ENCODE measurements at regions not wholly inside any gene's neighbourhood (a gene's known extent, or its start where the extent isn't known, plus 50 kb on each side); places are given as distances from the start of the nearest gene placed in this dataset.

DNA sequence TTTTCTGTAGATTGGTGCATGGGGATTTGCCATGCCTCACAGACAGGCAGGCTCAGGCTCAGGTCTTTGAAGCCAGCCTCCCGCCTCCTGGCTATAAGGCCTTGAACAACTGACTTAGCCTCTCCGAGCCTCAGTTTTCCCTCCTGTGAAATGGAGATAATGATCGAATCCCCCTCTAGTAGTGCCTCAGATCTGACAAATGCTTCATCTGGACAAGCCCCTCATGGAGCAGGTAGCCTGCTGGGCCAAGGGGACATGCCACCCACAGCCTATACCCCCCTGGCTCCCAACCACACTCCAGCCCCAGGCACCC, 68.1 kb upstream of the LCTL start:
- Histone ChIP-seq H2BK20ac (ENCODE audit: low read length) (no peak overlapping the region), H3K9me3 (ENCODE audit: insufficient read depth in 2 of 2, low read depth in 1 of 2, low read length in 1 of 2) (no peaks in the 10 kb centered on the region), H4K91ac (replicated peaks; ENCODE audit: insufficient read length, low read length) (peak overlapping the region; percentile 5), H2BK5ac (ENCODE audit: low read depth, low read length) (no peak overlapping the region), H3K9ac (replicated peaks in 1 of 4; ENCODE audit: extremely low read depth in 1 of 4, low read depth in 3 of 4, low read length in 3 of 4) (no peak overlapping the region), H3K36me3 (ENCODE audit: control insufficient read depth in 2 of 4, insufficient read depth in 4 of 4, low read length in 3 of 4) (no peaks in the 10 kb centered on the region), H4K5ac (ENCODE audit: insufficient read length, low read depth, low read length) (no peak overlapping the region), H3K79me2 (ENCODE audit: control insufficient read depth in 1 of 2, insufficient read depth in 2 of 2, low read length in 2 of 2) (no peaks in the 10 kb centered on the region), H3K14ac (ENCODE audit: insufficient read length) (no peak overlapping the region), H2AFZ (ENCODE audit: low read length) (no peak overlapping the region), H3K4ac (replicated peaks; ENCODE audit: insufficient read length, low read depth, low read length) (no peak overlapping the region), H3K27ac (ENCODE audit: low read depth, low read length) (no peak overlapping the region), H3K4me3 (ENCODE audit: extremely low read depth in 1 of 4, insufficient read depth in 2 of 4, low read depth in 3 of 4, low read length in 4 of 4) (no peak overlapping the region), H3K4me2 (ENCODE audit: insufficient read depth in 1 of 2, low read depth in 2 of 2, low read length in 2 of 2) (no peak overlapping the region; a peak in 1 of 4 replicates), H4K8ac (ENCODE audit: extremely low read depth, insufficient read depth, low read length) (no peak overlapping the region), H3K23me2 (ENCODE audit: low read depth, low read length) (no peaks in the 10 kb centered on the region), H3K56ac (replicated peaks; ENCODE audit: insufficient read length, low read depth, low read length) (no peak overlapping the region), H3K18ac (ENCODE audit: extremely low read depth, low read length) (no peak overlapping the region; the same call in 1 of the 2 replicates), H2BK120ac (replicated peaks; ENCODE audit: low read depth, low read length) (no peak overlapping the region), H4K20me1 (replicated peaks in 1 of 2; ENCODE audit: control insufficient read depth in 1 of 2, insufficient read depth in 2 of 2, low read length in 2 of 2) (no peaks in the 10 kb centered on the region), H2BK12ac (ENCODE audit: low read depth, low read length) (peak overlapping the region; percentile 50; the same call in 1 of the 2 replicates), H3K4me1 (replicated peaks in 1 of 4; ENCODE audit: control insufficient read depth in 3 of 4, insufficient read depth in 4 of 4, low read length in 3 of 4) (peaks cover 5 to 21% (median 12%) of the 10 kb centered on the region in 4 experiments), H2AK5ac (ENCODE audit: low read depth, low read length) (peak overlapping the region; percentile 39; the same call in 1 of the 2 replicates), H3K23ac (ENCODE audit: insufficient read length) (no peak overlapping the region), H2BK15ac (ENCODE audit: low read length) (peak overlapping the region; percentile 88; the same call in 1 of the 2 replicates), H3K79me1 (ENCODE audit: low read depth, low read length) (no peaks in the 10 kb centered on the region), H3K27me3 (replicated peaks in 1 of 4; ENCODE audit: control insufficient read depth in 3 of 4, extremely low read depth in 1 of 4, insufficient read depth in 3 of 4, low read length in 3 of 4) (no peaks in the 10 kb centered on the region)
- POLR2A ChIA-PET (ENCODE audit: partially characterized antibody): interaction anchor here (1.5 to 2.6 kb wide), 2 partner anchors 12 to 14 kb away, joined by 5 to 8 read pairs; no protein-coding TSS in a partner anchor
- FAIRE-seq (no peak), DNase-seq (ENCODE audit: low read depth in 1 of 2, low spot score in 2 of 2) (no peak)
- CTCF ChIA-PET (ENCODE audit: partially characterized antibody): interaction anchor here (0.5 to 7.2 kb wide), 11 partner anchors 11 to 355 kb away, joined by 3 to 45 read pairs (median 4); no protein-coding TSS in a partner anchor
- 73% methylated on average over 3 of the region's 3 CpGs; no CpG with 5 or more reads in 1 of the 2 experiments for WGBS, 2 experiments (ENCODE audit: extremely low coverage in 1 of 2, insufficient coverage in 1 of 2, insufficient read length in 1 of 2, insufficient replicate concordance in 2 of 2, low coverage in 1 of 2, low lambda C conversion rate in 2 of 2, missing lambda C conversion rate in 1 of 2)
- TF ChIP-seq SAP30 (IDR thresholded peaks at IDR 0.05; ENCODE audit: insufficient read depth, insufficient replicate concordance, low read length): no peak
- peak; percentile 81 for TF ChIP-seq KDM1A (IDR thresholded peaks at IDR 0.05; ENCODE audit: borderline replicate concordance, low read length)
- TF ChIP-seq KDM4A (IDR thresholded peaks at IDR 0.05; ENCODE audit: low read depth, low read length, severe bottlenecking): no peak
